IMR-90 (cell line): ENCODE measurements at regions not wholly inside any gene's neighbourhood (a gene's known extent, or its start where the extent isn't known, plus 50 kb on each side); places are given as distances from the start of the nearest gene placed in this dataset.

ENCODE experiments used
- ATAC-seq: fragments of 200-7000 bp; cut with Tn5 transposase; 2 replicates; pipeline ENCODE4 v1.9.1; 2020; ENCODE audit warnings: low read depth, mild to moderate bottlenecking, moderate library complexity
- BruUV-seq: library from RNA; stranded (reverse); fragments of 400-500 nt; replicated peaks from 2 replicates; lab custom pipeline; 2021; lab: Mats Ljungman, UMichigan
- CTCF ChIA-PET: fragments of 300-600 bp; formaldehyde crosslinking; extraction: SDS; loops from one replicate; lab custom pipeline; 2021; ENCODE audit warnings: antibody characterized with exemption; lab: Yijun Ruan, JAX
- POLR2A ChIA-PET: fragments of 300-600 bp; sonication (Branson Sonifier 250); formaldehyde crosslinking; loops from one replicate; lab custom pipeline; 2022; ENCODE audit warnings: antibody characterized with exemption; ENCODE audit not compliant: unreplicated experiment; lab: Charles Lee
- DNase-seq: peaks from one replicate; pipeline ENCODE4 v3.0.0; 2013
- H2AFZ ChIP-seq: replicated peaks from 2 replicates; pipeline ENCODE3; 2013; ENCODE audit warnings: low read length, mild to moderate bottlenecking; ENCODE audit not compliant: poor library complexity
- H2AK5ac ChIP-seq: 2 replicates; pipeline ENCODE4 v1.6.1; 2013; ENCODE audit warnings: low read depth, low read length, inconsistent platforms
- H2AK9ac ChIP-seq: replicated peaks from 2 replicates; pipeline ENCODE3; 2013; ENCODE audit warnings: mild to moderate bottlenecking, low read depth, low read length, moderate library complexity; ENCODE audit not compliant: poor library complexity
- H2BK120ac ChIP-seq: 2 replicates; pipeline ENCODE4 v1.6.1; 2013; ENCODE audit warnings: low read depth, low read length, inconsistent platforms
- H2BK15ac ChIP-seq: 3 replicates; pipeline ENCODE4 v1.6.1; 2013; ENCODE audit warnings: low read depth, low read length, inconsistent platforms
- H2BK20ac ChIP-seq: 2 replicates; pipeline ENCODE4 v1.6.1; 2013; ENCODE audit warnings: low read depth, mild to moderate bottlenecking, inconsistent platforms, low read length, moderate library complexity
- H2BK5ac ChIP-seq: 2 replicates; pipeline ENCODE4 v1.6.1; 2013; ENCODE audit warnings: mild to moderate bottlenecking, low read depth, low read length, inconsistent platforms; ENCODE audit not compliant: poor library complexity, severe bottlenecking
- H3K14ac ChIP-seq: replicated peaks from 2 replicates; pipeline ENCODE4 v1.6.1; 2013; ENCODE audit warnings: low read depth, low read length, inconsistent platforms
- H3K18ac ChIP-seq: 2 replicates; pipeline ENCODE4 v1.6.1; 2013; ENCODE audit warnings: low read depth, low read length, control low read depth
- H3K23ac ChIP-seq: 2 replicates; pipeline ENCODE4 v1.6.1; 2013; ENCODE audit warnings: low read depth, low read length, inconsistent platforms
- H3K27ac ChIP-seq: 2 replicates; pipeline ENCODE4 v1.5.1; 2013; ENCODE audit warnings: mild to moderate bottlenecking, control low read depth, low read length; ENCODE audit not compliant: insufficient read depth
- H3K27me3 ChIP-seq: 2 replicates; pipeline ENCODE4 v1.6.1; 2013; ENCODE audit warnings: low read length; ENCODE audit not compliant: control insufficient read depth, insufficient read depth
- H3K36me3 ChIP-seq: 2 replicates; pipeline ENCODE4 v1.6.1; 2013; ENCODE audit warnings: low read length, mixed read lengths; ENCODE audit not compliant: control insufficient read depth, insufficient read depth
- H3K4ac ChIP-seq: 2 replicates; pipeline ENCODE4 v1.6.1; 2013; ENCODE audit warnings: low read depth, low read length, inconsistent platforms
- H3K4me1 ChIP-seq: 2 replicates; pipeline ENCODE4 v1.6.1; 2013; ENCODE audit warnings: low read length, mixed read lengths; ENCODE audit not compliant: control insufficient read depth, insufficient read depth
- H3K4me2 ChIP-seq: 2 replicates; pipeline ENCODE4 v1.6.1; 2013; ENCODE audit warnings: low read depth, mild to moderate bottlenecking, control low read depth, low read length, moderate library complexity
- H3K4me3 ChIP-seq: 2 replicates; pipeline ENCODE4 v1.5.1; 2013; ENCODE audit warnings: low read depth, mild to moderate bottlenecking, control low read depth, low read length, moderate library complexity; ENCODE audit not compliant: insufficient read depth
- H3K56ac ChIP-seq: 2 replicates; pipeline ENCODE4 v1.6.1; 2013; ENCODE audit warnings: low read length, inconsistent platforms; ENCODE audit not compliant: insufficient read depth; ENCODE audit errors: extremely low read depth
- H3K79me1 ChIP-seq, 2 experiments: 2 replicates each; pipeline ENCODE4 v1.6.1; 2013; ENCODE audit warnings: low read length in 2 of 2, inconsistent platforms in 1 of 2, low read depth in 1 of 2
- H3K9ac ChIP-seq: 2 replicates; pipeline ENCODE4 v1.6.1; 2013; ENCODE audit warnings: low read depth, low read length, control low read depth
- H3K9me1 ChIP-seq: 2 replicates; pipeline ENCODE4 v1.6.1; 2013; ENCODE audit warnings: low read length, inconsistent platforms; ENCODE audit not compliant: insufficient read depth
- H3K9me3 ChIP-seq: 2 replicates; pipeline ENCODE4 v1.6.1; 2013; ENCODE audit warnings: low read length; ENCODE audit not compliant: control insufficient read depth, insufficient read depth
- H4K20me1 ChIP-seq: 2 replicates; pipeline ENCODE4 v1.6.1; 2013; ENCODE audit warnings: low read length, inconsistent platforms; ENCODE audit not compliant: insufficient read depth
- H4K5ac ChIP-seq: 2 replicates; pipeline ENCODE4 v1.6.1; 2013; ENCODE audit warnings: mild to moderate bottlenecking, low read depth, low read length, control low read depth
- H4K8ac ChIP-seq, 2 experiments: 2 replicates each; pipeline ENCODE4 v1.6.1; 2013; ENCODE audit warnings: low read depth in 2 of 2, low read length in 2 of 2, control low read depth in 1 of 2, inconsistent platforms in 1 of 2
- H4K91ac ChIP-seq: 2 replicates; pipeline ENCODE4 v1.6.1; 2013; ENCODE audit warnings: low read depth, low read length, inconsistent platforms; ENCODE audit not compliant: insufficient read depth
- MAFK ChIP-seq: IDR thresholded peaks from 2 replicates; pipeline ENCODE4 v1.6.1; 2012; ENCODE audit warnings: low read depth, low read length, improper control_type of control experiment
- RAD21 ChIP-seq: IDR thresholded peaks from 2 replicates; pipeline ENCODE4 v1.6.1; 2012; ENCODE audit warnings: low read length, improper control_type of control experiment
- RFX5 ChIP-seq: IDR thresholded peaks from 2 replicates; pipeline ENCODE4 v1.8.0; 2012; ENCODE audit warnings: low read depth, mild to moderate bottlenecking, low read length, moderate library complexity
- WGBS, 2 experiments: methylation state at CpG; one replicate each; pipeline versions ENCODE4 v1.1.5 to v1.1.7; 2013; ENCODE audit warnings: missing lambda C conversion rate in 2 of 2; ENCODE audit not compliant: insufficient read length in 1 of 2; ENCODE audit errors: extremely low coverage in 2 of 2; 5-methylcytosine and 5-hydroxymethylcytosine counted together
- dilution Hi-C: fragments of 300-500 bp; cut with HindIII; formaldehyde crosslinking; loops from one replicate; pipeline ENCODE4 v1.14.3; 2018; ENCODE audit warnings: low sequenced_read_pairs; ENCODE audit not compliant: unreplicated experiment
- in situ Hi-C: fragments of 300-500 bp; cut with MboI; formaldehyde crosslinking; loops from 3 replicates; pipeline ENCODE4 v1.14.3; 2019; ENCODE audit warnings: low sequenced_read_pairs, inconsistent platforms, mixed read lengths
- intact Hi-C: fragments of 100-400 bp; cut with micrococcal nuclease; formaldehyde crosslinking; loops from 2 replicates; pipeline ENCODE4 v1.10.0; 2022

DNA sequence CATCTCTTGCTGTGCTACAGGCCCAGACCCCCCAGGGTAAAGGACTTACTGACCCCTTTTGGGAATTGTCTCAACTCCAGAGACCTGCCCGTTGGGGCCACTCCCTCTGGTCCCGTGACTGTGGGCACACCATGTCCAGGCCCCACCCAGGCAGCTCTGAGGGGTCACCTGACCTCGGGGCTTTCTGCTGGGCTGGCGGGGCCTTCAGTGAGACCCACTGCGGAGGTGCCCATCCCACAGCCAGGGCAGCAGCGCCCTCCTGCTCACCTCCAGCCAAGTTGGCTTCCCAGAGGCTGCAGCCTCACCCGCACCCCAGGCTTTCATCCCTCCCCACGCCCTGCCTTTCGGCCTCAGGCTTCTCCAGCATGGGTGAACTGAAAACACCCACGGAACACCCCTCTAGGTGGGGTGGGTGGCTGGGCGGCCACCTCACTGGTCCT, 147.2 kb downstream of the DNAJB6 start:
- Histone ChIP-seq H3K14ac (no peak overlapping the region), H3K36me3 (no peaks in the 10 kb centered on the region), H4K91ac (no peak overlapping the region), H3K27ac (no peak overlapping the region), H3K56ac (no peak overlapping the region), H2BK20ac (no peak overlapping the region), H3K23ac (no peak overlapping the region), H3K4me1 (no peaks in the 10 kb centered on the region), H3K4ac (no peak overlapping the region), H4K20me1 (no peaks in the 10 kb centered on the region), H3K27me3 (no peaks in the 10 kb centered on the region), H4K8ac (no peak overlapping the region), H3K79me1 (no peaks in the 10 kb centered on the region), H4K5ac (no peak overlapping the region), H3K9me1 (no peaks in the 10 kb centered on the region), H2AK9ac (no peak overlapping the region), H3K9me3 (peaks cover 24% of the 10 kb centered on the region), H2AFZ (no peak overlapping the region), H3K18ac (no peak overlapping the region), H2BK120ac (no peak overlapping the region), H3K9ac (no peak overlapping the region), H2AK5ac (no peak overlapping the region), H2BK15ac (no peak overlapping the region), H3K4me2 (no peak overlapping the region), H3K4me3 (no peak overlapping the region), H2BK5ac (no peak overlapping the region)
- intact Hi-C loops, result no loop called here
- ChIA-PET POLR2A (no interaction called here), CTCF (interaction anchor here (1.0 kb wide), 1 partner anchor 10 kb away, joined by 3 read pairs; no protein-coding TSS in a partner anchor)
- in situ Hi-C loops, result no loop called here
- WGBS, 2 experiments, result 74% methylated on average over 3 of the region's 11 CpGs; no CpG with 5 or more reads in 1 of the 2 experiments
- no peak for ATAC-seq
- dilution Hi-C loops, result no loop called here
- no peak for DNase-seq
- BruUV-seq, result no TSS peak
- TF ChIP-seq MAFK (no peak), RFX5 (no peak), RAD21 (no peak)
